Psoas muscle (tissue), 7 donors: ENCODE measurements at regions not wholly inside any gene's neighbourhood (a gene's known extent, or its start where the extent isn't known, plus 50 kb on each side); places are given as distances from the start of the nearest gene placed in this dataset.

Experiments used
- ATAC-seq, 4 donors: fragments of 200-7000 bp; cut with Tn5 transposase; one replicate each; pipeline ENCODE4 v1.9.1; 2020; ENCODE audit warnings: moderate library complexity in 3 of 4, mild to moderate bottlenecking in 2 of 4
- DNase-seq, 2 donors: peaks; one replicate each; pipeline ENCODE4 v3.0.0-alpha.2; 2020
- H3K27ac ChIP-seq: fragments of 200-600 bp; one replicate; pipeline ENCODE4 v1.8.0; 2022
- H3K27me3 ChIP-seq, 3 donors: fragments of 200-600 bp in 1 of 3; one replicate each; pipeline versions ENCODE4 v1.6.1 to v1.8.0; 2013 to 2022; ENCODE audit warnings: low read length in 2 of 3, mild to moderate bottlenecking in 2 of 3, moderate library complexity in 1 of 3; ENCODE audit not compliant: insufficient read depth in 3 of 3
- H3K36me3 ChIP-seq, 2 donors: fragments of 200-600 bp in 1 of 2; one replicate each; pipeline versions ENCODE4 v1.6.1 to v1.8.0; 2013 to 2022; ENCODE audit warnings: low read depth in 1 of 2, mild to moderate bottlenecking in 1 of 2, moderate library complexity in 1 of 2; ENCODE audit not compliant: insufficient read depth in 1 of 2
- H3K4me1 ChIP-seq: fragments of 200-600 bp; one replicate; pipeline ENCODE4 v1.8.0; 2022
- H3K4me3 ChIP-seq: fragments of 200-600 bp; one replicate; pipeline ENCODE4 v1.8.0; 2022; ENCODE audit warnings: mild to moderate bottlenecking
- H3K9me3 ChIP-seq: fragments of 200-600 bp; one replicate; pipeline ENCODE4 v1.8.0; 2022
- WGBS, 3 donors: extraction: QIAGEN DNeasy Blood & Tissue Kit; methylation state at CpG; one replicate each; pipeline versions ENCODE4 v1.1.6 to v1.1.7; 2013; 5-methylcytosine and 5-hydroxymethylcytosine counted together
- intact Hi-C, 2 donors: fragments of 100-400 bp; cut with DNase I; formaldehyde crosslinking; loops; one replicate each; pipeline versions ENCODE4 v1.11.0 to v1.14.2; 2022
- TF ChIP-seq, protein P1 (sequence below): fragments of 200-600 bp; IDR thresholded peaks from one replicate; pipeline ENCODE4 v1.8.0; 2022; ENCODE audit warnings: antibody characterized with exemption
- donor health status: healthy with polysubstance abuse.
- donor health status: DM: no; HTN: no; CAD: no; lungs with moderate emphysema.
- donor health status: Bipolar disorder and iron deficiency.
- donor health status: healthy.
- donor health status: DM: yes; HTN: yes; CAD: no.
- donor health status: DM: no; HTN: no; CAD: no.
- donor health status: DM: yes; HTN: yes; CAD: no.

DNA sequence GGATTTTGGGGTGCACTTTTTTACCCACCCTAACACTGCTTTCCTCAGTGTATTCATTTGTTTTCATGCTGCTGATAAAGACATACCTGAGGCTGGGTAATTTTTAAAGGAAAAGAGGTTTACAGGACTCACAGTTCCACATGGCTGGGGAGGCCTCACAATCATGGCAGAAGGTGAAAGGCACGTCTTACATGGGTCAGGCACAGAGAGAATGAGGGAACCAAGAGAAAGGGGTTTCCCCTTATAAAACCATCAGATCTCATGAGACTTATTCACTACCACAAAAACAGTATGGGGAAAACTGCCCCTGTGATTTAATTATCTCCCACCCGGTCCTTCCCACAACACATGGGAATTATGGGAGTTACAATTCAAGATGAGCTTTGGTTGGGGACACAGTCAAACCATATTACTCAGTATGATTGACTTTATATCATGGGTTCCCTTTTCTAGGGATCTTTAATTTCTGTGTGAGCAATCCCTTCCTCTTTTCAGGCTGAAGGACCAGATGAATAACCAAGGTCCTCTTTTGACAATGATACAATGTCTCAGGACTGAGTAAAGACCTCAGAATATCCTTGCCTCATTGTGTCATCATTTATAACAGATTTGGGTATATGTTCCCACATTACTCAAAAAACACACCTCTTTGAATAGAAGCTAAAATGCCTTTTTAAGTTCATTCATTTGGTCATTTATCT is 100.1 kb upstream of the TRIB2 start:
- H3K4me1 ChIP-seq: no peaks in the 10 kb centered on the region
- H3K27ac ChIP-seq: no peak overlapping the region
- intact Hi-C loops: no loop called here
- WGBS, 3 donors: 91 to 100% (median 92%) methylated on average over 2 of the region's 2 CpGs
- TF ChIP-seq, protein P1, sequence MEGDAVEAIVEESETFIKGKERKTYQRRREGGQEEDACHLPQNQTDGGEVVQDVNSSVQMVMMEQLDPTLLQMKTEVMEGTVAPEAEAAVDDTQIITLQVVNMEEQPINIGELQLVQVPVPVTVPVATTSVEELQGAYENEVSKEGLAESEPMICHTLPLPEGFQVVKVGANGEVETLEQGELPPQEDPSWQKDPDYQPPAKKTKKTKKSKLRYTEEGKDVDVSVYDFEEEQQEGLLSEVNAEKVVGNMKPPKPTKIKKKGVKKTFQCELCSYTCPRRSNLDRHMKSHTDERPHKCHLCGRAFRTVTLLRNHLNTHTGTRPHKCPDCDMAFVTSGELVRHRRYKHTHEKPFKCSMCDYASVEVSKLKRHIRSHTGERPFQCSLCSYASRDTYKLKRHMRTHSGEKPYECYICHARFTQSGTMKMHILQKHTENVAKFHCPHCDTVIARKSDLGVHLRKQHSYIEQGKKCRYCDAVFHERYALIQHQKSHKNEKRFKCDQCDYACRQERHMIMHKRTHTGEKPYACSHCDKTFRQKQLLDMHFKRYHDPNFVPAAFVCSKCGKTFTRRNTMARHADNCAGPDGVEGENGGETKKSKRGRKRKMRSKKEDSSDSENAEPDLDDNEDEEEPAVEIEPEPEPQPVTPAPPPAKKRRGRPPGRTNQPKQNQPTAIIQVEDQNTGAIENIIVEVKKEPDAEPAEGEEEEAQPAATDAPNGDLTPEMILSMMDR: no peak
- H3K27me3 ChIP-seq: no peaks in the 10 kb centered on the region
- DNase-seq: no peak
- ATAC-seq: no peak
- no peaks in the 10 kb centered on the region for H3K9me3 ChIP-seq
- no peaks in the 10 kb centered on the region for H3K36me3 ChIP-seq
- H3K4me3 ChIP-seq: no peak overlapping the region

GRCh38 chr2:12617366-12617765 is 99.4 kb upstream of the TRIB2 start:
- DNase-seq (no peak), ATAC-seq (no peak)
- whole genome bisulfite sequencing, 3 donors: 75 to 93% (median 83%) methylated on average over 3 of the region's 3 CpGs
- Histone ChIP-seq H3K36me3 (no peaks in the 10 kb centered on the region), H3K4me1 (no peaks in the 10 kb centered on the region), H3K9me3 (no peaks in the 10 kb centered on the region), H3K27me3 (no peaks in the 10 kb centered on the region), H3K27ac (no peak overlapping the region), H3K4me3 (no peak overlapping the region)
- TF ChIP-seq, protein P1: no peak
- intact Hi-C loops: no loop called here

- Histone ChIP-seq H3K27me3 (no peaks in the 10 kb centered on the region), H3K36me3 (no peaks in the 10 kb centered on the region), H3K27ac (no peak overlapping the region), H3K4me3 (no peak overlapping the region), H3K4me1 (no peaks in the 10 kb centered on the region), H3K9me3 (no peaks in the 10 kb centered on the region)
- ATAC-seq (no peak), DNase-seq (no peak)
- TF ChIP-seq, protein P1: no peak
- intact Hi-C loops: no loop called here
- 77 to 85% (median 80%) methylated on average over 2 of the region's 2 CpGs for WGBS, 3 donors
Measured at GRCh38 chr2:12617853-12618252, 98.9 kb upstream of the TRIB2 start.

GRCh38 chr2:12618576-12618975 is 98.2 kb upstream of the TRIB2 start:
- DNase-seq (no peak), ATAC-seq (no peak)
- TF ChIP-seq, protein P1: no peak
- Histone ChIP-seq H3K36me3 (no peaks in the 10 kb centered on the region), H3K4me1 (no peaks in the 10 kb centered on the region), H3K27ac (no peak overlapping the region), H3K9me3 (no peaks in the 10 kb centered on the region), H3K27me3 (no peaks in the 10 kb centered on the region), H3K4me3 (no peak overlapping the region)
- intact Hi-C loops: no loop called here

- DNase-seq: peak; percentile 43 to 57
Measured at GRCh38 chr2:12619975-12620374, 96.8 kb upstream of the TRIB2 start.

More at GRCh38 chr2:12619975-12620374, 96.8 kb upstream of the TRIB2 start:
- H3K4me3 ChIP-seq: no peak overlapping the region
- H3K27ac ChIP-seq: no peak overlapping the region
- peak in 3 of 4 donors; percentile 37 to 87 (median 83) for ATAC-seq
- 18 to 51% (median 19%) methylated on average over 3 of the region's 3 CpGs for WGBS, 3 donors
- H3K4me1 ChIP-seq: no peaks in the 10 kb centered on the region
- no peaks in the 10 kb centered on the region for H3K9me3 ChIP-seq
- H3K36me3 ChIP-seq: no peaks in the 10 kb centered on the region
- TF ChIP-seq, protein P1: no peak
- H3K27me3 ChIP-seq: no peaks in the 10 kb centered on the region
- intact Hi-C loops: no loop called here
